ENCODE measurements at regions not wholly inside any gene's neighbourhood (a gene's known extent, or its start where the extent isn't known, plus 50 kb on each side); places are given as distances from the start of the nearest gene placed in this dataset.
"Not testable (repeated sequence)": the region's sequence is repeated elsewhere in the genome, so short reads cannot be mapped to it uniquely, and the experiment has no call there.

DNA sequence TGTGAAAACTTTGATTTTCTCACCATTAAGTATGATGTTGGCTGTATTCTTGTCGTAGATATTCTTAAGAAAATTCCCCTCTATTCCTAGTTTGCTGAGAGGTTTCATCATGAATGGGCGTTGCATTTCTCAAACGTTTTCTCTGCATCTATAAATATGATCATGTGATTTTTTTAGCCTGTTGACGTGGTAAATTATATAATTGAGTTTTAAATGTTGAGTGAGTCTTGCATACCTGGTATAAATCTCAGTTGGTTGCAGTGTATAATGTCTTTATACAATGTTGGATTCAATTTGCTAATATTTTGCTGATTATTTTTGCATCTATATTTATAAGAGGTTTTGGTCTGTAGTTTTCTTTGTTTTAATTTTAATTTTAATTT lies 405.9 kb upstream of the MIS18BP1 start:
- intact Hi-C loops (cut with micrococcal nuclease), result no loop called here

DNA sequence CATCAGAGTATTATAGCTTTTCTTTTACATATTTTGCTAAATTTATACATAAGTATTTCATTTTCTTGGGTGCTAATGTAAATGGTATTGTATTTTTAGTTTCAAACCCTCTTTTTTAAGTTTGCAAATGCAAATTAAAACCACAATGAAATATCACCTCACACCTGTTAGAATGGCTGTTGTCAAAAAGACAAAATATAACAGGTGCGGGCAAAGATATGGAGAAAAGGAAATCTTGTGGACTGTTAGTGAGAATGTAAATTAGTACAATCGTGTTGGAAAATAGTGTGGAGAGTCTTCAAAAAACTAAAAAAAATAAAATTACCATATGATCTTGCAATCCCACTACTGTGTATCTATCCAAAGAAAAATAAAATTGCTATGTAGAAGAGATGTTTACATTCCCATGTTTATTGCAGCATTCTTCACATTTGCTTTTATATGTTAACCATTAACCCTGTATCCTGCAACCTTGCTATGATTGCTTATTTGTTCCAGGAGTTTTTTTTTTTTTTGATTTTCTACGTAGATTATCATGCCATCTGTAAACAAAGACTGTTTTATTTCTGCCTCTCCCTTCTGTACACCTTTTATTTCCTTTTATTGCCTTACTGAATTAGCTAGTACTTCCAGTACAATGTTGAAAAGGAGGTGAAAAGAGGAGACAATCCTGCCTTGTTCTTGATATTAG lies 405.4 kb upstream of the MIS18BP1 start:
- intact Hi-C loops (cut with micrococcal nuclease), result no loop called here
- Mint-ChIP-seq H3K4me3 (ENCODE audit: low read depth) (no peak overlapping the region), H3K36me3 (ENCODE audit: low read depth) (no peaks in the 10 kb centered on the region)

More for the DNA sequence above, 405.9 kb upstream of the MIS18BP1 start:
- no peak for DNase-seq (ENCODE audit: low spot score)
- Mint-ChIP-seq H3K36me3 (ENCODE audit: low read depth) (no peaks in the 10 kb centered on the region), H3K27ac (no peak overlapping the region), H3K4me3 (ENCODE audit: low read depth) (no peak overlapping the region), H3K9me3 (peaks cover 53% of the 10 kb centered on the region), H3K4me1 (ENCODE audit: low read depth) (no peaks in the 10 kb centered on the region), H3K27me3 (ENCODE audit: low read depth) (no peaks in the 10 kb centered on the region)

DNA sequence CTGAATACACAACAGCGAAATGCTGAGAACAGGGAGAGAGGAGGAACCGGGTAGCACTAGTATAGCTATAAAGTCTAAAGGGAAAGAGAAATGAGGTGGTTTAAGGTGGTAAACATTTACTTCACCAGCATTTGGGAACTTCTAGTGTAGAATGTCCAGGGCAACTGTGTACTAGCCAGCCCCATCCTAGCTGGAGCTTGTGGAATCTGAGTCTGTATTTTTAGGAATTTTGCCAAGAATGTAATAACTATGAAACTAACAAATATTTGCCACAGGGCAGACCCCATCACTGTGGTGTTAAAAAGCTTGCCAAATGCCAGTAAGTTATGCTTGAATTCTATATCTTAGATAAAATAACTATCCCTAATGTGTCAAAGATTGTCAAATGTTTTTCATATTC lies 398.9 kb upstream of the MIS18BP1 start:
- no peaks in the 10 kb centered on the region for H3K4me1 Mint-ChIP-seq (ENCODE audit: low read depth)
- H3K27ac Mint-ChIP-seq, result no peak overlapping the region
- intact Hi-C loops (cut with micrococcal nuclease), result no loop called here
- H3K27me3 Mint-ChIP-seq (ENCODE audit: low read depth), result no peaks in the 10 kb centered on the region
- no peaks in the 10 kb centered on the region for H3K36me3 Mint-ChIP-seq (ENCODE audit: low read depth)
- no peak overlapping the region for H3K4me3 Mint-ChIP-seq (ENCODE audit: low read depth)
- peaks cover 48% of the 10 kb centered on the region for H3K9me3 Mint-ChIP-seq
- no peak for DNase-seq (ENCODE audit: low spot score)

More for the DNA sequence above, 405.4 kb upstream of the MIS18BP1 start:
- no peaks in the 10 kb centered on the region for H3K4me1 Mint-ChIP-seq (ENCODE audit: low read depth)
- DNase-seq (ENCODE audit: low spot score), result no peak
- H3K27ac Mint-ChIP-seq, result no peak overlapping the region
- H3K27me3 Mint-ChIP-seq (ENCODE audit: low read depth), result no peaks in the 10 kb centered on the region
- peaks cover 53% of the 10 kb centered on the region for H3K9me3 Mint-ChIP-seq

DNA sequence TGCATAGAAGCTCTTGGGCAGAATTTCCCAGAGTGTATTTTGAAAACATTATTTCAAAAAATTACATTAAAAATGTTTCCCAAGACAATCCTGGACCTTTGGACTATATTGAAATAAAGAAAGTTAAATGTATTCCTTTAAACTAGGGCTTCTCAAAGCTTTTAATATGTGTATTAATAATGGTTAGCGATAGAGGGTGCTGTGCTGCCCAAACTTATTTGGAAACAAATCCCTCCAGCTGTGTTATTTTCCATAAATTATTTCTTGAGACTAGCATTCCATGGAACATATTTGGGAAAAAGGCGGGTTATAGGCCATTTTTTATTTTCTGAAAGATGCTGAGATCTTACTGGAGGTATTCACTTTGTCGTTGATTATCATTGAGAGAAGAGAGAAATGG lies 397.8 kb upstream of the MIS18BP1 start:
- Mint-ChIP-seq H3K36me3 (ENCODE audit: low read depth) (no peaks in the 10 kb centered on the region), H3K9me3 (peaks cover 41% of the 10 kb centered on the region), H3K4me1 (ENCODE audit: low read depth) (no peaks in the 10 kb centered on the region), H3K27ac (no peak overlapping the region), H3K4me3 (ENCODE audit: low read depth) (no peak overlapping the region), H3K27me3 (ENCODE audit: low read depth) (no peaks in the 10 kb centered on the region)
- no peak for DNase-seq (ENCODE audit: low spot score)
- intact Hi-C loops (cut with micrococcal nuclease), result no loop called here

DNA sequence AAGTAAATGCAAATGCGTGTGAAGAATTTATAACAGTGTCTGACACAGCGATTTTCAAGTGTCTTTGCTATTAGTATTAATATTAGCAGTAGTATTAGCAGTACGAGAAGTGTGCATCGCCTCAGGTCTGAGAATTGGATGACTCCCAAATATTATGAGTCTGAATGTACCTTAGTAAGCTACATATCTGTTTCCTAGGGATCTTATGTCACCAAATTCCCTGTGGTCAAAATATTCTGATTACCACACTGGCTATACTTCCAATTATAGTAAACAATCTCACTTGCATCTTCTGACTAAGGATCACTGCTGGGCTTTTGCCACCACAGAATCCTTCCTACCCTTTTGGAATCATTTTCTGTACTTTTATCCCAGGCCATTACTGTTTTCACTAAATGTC lies 396.0 kb upstream of the MIS18BP1 start:
- peaks cover 41% of the 10 kb centered on the region for H3K9me3 Mint-ChIP-seq
- intact Hi-C loops (cut with micrococcal nuclease), result no loop called here

DNA sequence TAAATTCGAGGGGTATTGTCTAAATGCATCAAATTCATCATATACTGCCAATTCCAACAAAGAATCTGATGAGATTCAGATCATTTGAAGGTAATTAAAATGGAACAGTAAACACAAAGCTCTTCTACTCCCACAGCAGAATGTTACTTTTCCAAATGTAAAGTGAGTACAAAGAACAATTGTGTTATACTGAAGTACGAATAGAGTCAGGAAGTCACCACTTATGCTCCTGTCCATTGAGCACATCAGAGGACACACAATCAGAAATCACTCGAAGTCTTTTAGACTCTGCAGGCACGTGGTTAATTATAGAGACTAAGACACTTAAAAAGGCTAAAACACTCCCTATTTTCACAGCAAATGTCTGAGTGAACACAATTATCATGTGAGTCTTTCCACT lies 388.5 kb upstream of the MIS18BP1 start:
- no peak for DNase-seq (ENCODE audit: low spot score)
- Mint-ChIP-seq H3K27me3 (ENCODE audit: low read depth) (no peaks in the 10 kb centered on the region), H3K36me3 (ENCODE audit: low read depth) (no peaks in the 10 kb centered on the region), H3K4me3 (ENCODE audit: low read depth) (no peak overlapping the region), H3K4me1 (ENCODE audit: low read depth) (no peaks in the 10 kb centered on the region), H3K9me3 (peaks cover 34% of the 10 kb centered on the region), H3K27ac (no peak overlapping the region)
- intact Hi-C loops (cut with micrococcal nuclease), result no loop called here

More for the DNA sequence above, 396.0 kb upstream of the MIS18BP1 start:
- H3K4me3 Mint-ChIP-seq (ENCODE audit: low read depth), result no peak overlapping the region
- no peak for DNase-seq (ENCODE audit: low spot score)
- H3K27me3 Mint-ChIP-seq (ENCODE audit: low read depth), result no peaks in the 10 kb centered on the region
- no peak overlapping the region for H3K27ac Mint-ChIP-seq
- no peaks in the 10 kb centered on the region for H3K4me1 Mint-ChIP-seq (ENCODE audit: low read depth)
- no peaks in the 10 kb centered on the region for H3K36me3 Mint-ChIP-seq (ENCODE audit: low read depth)

DNA sequence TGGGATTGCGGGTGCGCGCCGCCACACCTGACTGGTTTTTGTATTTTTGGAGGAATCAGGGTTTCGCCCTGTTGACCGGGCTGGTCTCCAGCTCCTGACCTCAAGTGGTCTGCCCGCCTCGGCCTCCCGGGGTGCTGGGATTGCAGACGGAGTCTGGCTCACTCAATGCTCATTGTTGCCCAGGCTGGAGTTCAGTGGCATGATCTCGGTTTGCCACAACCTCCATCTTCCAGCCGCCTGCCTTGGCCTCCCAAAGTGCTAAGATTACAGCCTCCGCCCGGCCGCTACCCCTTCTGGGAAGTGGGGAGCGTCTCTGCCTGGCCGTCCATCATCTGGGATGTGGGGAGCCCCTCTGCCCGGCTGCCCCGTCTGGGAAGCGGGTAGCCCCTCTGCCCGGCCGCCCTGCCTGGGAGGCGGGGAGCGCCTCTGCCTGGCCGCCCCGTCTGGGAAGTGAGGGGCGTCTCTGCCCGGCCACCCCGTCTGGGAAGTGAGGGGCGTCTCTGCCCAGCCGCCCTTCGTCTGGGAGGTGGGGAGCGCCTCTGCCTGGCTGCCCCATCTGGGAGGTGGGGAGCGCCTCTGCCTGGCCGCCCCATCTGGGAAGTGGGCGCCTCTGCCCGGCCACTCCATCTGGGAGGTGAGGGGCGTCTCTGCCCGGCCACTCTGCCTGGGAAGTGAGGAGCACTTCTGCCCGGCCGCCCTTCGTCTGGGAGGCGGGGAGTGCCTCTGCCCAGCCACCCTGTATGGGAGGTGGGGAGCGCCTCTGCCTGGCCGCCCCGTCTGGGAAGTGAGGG lies 381.8 kb upstream of the MIS18BP1 start:
- intact Hi-C loops (cut with micrococcal nuclease); H3K4me1 Mint-ChIP-seq (ENCODE audit: low read depth); H3K27me3 Mint-ChIP-seq (ENCODE audit: low read depth); DNase-seq (ENCODE audit: low spot score); H3K4me3 Mint-ChIP-seq (ENCODE audit: low read depth); H3K27ac Mint-ChIP-seq; H3K36me3 Mint-ChIP-seq (ENCODE audit: low read depth): not testable (repeated sequence)
- H3K9me3 Mint-ChIP-seq, result peaks cover 22% of the 10 kb centered on the region

DNA sequence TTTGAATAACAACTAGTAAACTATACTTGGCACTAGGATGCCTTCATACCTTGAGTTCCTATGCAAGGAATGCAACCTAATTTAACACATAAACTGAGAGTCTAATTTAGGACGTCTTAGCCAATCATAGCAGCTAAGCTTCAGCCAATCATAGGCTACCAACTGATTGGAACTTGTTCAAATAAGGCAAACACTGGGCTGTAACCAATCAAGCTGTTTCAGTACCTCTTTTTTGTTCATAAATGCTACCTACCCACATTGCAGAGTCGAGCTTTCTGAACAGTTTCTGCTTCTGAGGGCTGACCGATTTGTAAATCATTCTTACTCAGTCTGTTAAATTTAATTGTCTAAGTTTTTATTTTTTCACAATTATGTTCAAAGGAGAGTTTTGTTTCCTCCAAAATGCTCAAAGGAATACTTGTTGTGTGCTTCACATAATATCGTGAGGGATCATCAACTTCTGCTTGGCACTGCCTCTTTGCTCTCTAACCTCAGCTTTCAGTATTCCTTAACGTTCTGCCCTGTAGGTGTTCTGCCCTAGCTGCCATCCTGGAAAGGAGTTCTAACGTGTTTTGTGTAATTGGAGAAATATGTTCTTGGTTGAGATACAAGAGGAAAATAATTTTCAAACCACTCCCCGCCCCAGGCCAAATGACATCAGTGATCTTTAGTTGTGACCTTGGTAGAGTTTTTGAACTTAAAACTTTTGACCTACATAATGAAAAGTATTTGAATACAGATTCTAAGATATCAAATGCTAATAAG lies 380.4 kb upstream of the MIS18BP1 start:
- H3K27me3 Mint-ChIP-seq (ENCODE audit: low read depth), result no peaks in the 10 kb centered on the region
- H3K4me1 Mint-ChIP-seq (ENCODE audit: low read depth), result no peaks in the 10 kb centered on the region
- no peaks in the 10 kb centered on the region for H3K36me3 Mint-ChIP-seq (ENCODE audit: low read depth)
- H3K27ac Mint-ChIP-seq, result no peak overlapping the region
- H3K4me3 Mint-ChIP-seq (ENCODE audit: low read depth), result no peak overlapping the region
- intact Hi-C loops (cut with micrococcal nuclease), result no loop called here
- DNase-seq (ENCODE audit: low spot score), result no peak
- peaks cover 33% of the 10 kb centered on the region for H3K9me3 Mint-ChIP-seq

DNA sequence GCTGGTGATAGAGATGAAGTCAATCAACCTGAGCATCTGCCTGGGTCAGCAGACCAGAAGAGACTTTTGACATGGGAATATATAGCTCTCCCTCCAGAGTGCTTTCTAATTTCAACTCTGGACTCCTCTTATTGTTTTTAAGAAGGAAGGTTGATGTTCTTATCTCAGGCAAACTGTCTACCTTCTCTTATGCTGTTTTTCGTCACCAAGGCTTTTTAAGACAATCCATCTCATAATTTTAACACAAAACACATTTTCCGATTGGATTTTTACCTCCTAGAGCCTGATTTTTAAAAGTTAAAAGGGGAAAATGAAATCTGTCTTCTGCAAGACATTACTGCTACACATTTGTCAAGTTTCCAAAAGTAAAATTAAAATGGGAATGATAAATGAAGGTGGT lies 368.7 kb upstream of the MIS18BP1 start:
- Mint-ChIP-seq H3K4me3 (ENCODE audit: low read depth) (no peak overlapping the region), H3K27ac (no peak overlapping the region), H3K27me3 (ENCODE audit: low read depth) (no peaks in the 10 kb centered on the region), H3K36me3 (ENCODE audit: low read depth) (no peaks in the 10 kb centered on the region), H3K4me1 (ENCODE audit: low read depth) (no peaks in the 10 kb centered on the region), H3K9me3 (peaks cover 39% of the 10 kb centered on the region)
- DNase-seq (ENCODE audit: low spot score), result no peak
- intact Hi-C loops (cut with micrococcal nuclease), result no loop called here

DNA sequence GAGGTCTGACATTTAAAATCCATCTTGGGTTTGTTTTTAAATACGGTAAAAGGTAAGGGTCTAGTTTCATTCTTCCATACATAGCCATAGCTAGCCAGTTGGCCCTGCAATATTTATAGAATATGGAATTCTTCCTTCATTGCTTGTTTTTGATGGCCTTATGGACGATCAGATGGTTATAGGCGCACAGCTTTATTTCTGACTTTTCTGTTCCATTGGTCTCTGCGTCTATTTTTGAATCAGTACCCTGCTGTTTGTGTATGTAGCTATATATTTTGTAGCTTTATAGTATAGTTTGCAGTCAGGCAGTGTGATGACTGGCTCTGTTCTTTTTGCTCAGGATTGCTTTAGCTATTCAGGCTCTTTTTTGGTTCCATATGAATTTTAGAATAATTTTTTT lies 366.8 kb upstream of the MIS18BP1 start:
- peaks cover 36% of the 10 kb centered on the region for H3K9me3 Mint-ChIP-seq
- H3K27me3 Mint-ChIP-seq (ENCODE audit: low read depth), result no peaks in the 10 kb centered on the region
- H3K4me3 Mint-ChIP-seq (ENCODE audit: low read depth), result no peak overlapping the region
- DNase-seq (ENCODE audit: low spot score), result no peak
- H3K36me3 Mint-ChIP-seq (ENCODE audit: low read depth), result no peaks in the 10 kb centered on the region
- H3K27ac Mint-ChIP-seq, result no peak overlapping the region
- intact Hi-C loops (cut with micrococcal nuclease), result no loop called here
- no peaks in the 10 kb centered on the region for H3K4me1 Mint-ChIP-seq (ENCODE audit: low read depth)

DNA sequence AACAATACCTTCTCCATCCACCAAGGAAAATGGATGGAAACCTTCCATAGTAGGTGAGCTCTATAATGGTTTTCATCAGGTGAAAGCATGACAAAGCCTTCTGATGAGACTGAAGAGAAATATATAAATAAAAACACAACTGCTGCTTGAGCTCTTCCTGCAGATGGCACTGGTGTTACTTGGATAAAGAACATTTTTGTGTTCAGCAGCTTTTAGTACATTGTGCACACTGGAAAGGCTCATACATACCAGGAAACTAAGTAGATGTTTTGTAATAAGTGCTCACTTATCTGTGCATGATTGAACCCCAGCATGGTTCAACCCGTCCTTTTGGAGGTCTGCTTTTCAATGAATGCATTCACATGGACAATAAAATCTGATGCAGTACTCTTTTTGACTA lies 357.3 kb upstream of the MIS18BP1 start:
- Mint-ChIP-seq H3K4me3 (ENCODE audit: low read depth) (no peak overlapping the region), H3K9me3 (peaks cover 10% of the 10 kb centered on the region), H3K4me1 (ENCODE audit: low read depth) (no peaks in the 10 kb centered on the region), H3K27me3 (ENCODE audit: low read depth) (no peaks in the 10 kb centered on the region), H3K36me3 (ENCODE audit: low read depth) (no peaks in the 10 kb centered on the region), H3K27ac (no peak overlapping the region)
- intact Hi-C loops (cut with micrococcal nuclease), result no loop called here
- DNase-seq (ENCODE audit: low spot score), result no peak

DNA sequence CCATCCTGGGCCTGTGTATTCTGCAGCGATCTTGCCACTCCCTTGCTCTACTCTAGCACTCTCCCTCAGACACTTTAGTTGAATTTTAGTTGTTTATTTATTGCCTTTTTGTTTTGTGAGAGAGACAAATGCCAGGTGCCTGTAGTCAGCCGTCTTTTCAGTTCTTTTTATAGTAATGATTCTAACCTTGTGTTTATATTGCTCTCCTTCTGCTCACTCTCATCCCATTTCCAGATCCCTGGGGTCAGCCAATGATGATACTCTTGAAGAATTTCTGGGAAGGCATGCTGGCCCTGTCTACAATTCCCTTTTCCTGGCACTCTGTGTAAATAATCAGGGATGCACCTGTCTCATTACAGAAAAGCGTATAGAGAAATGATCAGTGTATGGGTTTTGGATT lies 334.1 kb upstream of the MIS18BP1 start:
- no peak for DNase-seq (ENCODE audit: low spot score)
- Mint-ChIP-seq H3K36me3 (ENCODE audit: low read depth) (no peaks in the 10 kb centered on the region), H3K27ac (no peak overlapping the region), H3K27me3 (ENCODE audit: low read depth) (no peaks in the 10 kb centered on the region), H3K4me1 (ENCODE audit: low read depth) (no peaks in the 10 kb centered on the region), H3K9me3 (peaks cover 58% of the 10 kb centered on the region), H3K4me3 (ENCODE audit: low read depth) (no peak overlapping the region)
- intact Hi-C loops (cut with micrococcal nuclease), result no loop called here

DNA sequence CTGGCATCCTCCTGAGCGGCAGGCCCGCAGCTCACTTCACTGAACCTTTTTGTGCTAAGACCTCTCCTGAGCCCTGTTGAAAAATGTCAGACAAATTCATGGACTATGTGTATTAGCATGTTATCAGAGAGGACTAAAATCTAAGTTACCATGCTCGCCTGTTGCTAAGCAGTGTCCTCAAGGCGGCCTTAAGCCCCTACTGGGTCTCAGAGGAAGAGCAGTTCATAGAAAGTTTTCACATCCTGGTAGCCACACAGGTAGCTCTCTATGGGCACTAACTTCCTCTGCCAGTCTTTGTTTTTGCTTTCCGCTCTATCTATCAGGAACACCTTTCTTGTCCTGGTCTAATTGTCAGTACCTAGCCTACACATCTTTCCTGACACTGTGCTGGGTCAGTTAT lies 306.6 kb upstream of the MIS18BP1 start:
- H3K27me3 Mint-ChIP-seq (ENCODE audit: low read depth), result no peaks in the 10 kb centered on the region
- H3K4me1 Mint-ChIP-seq (ENCODE audit: low read depth), result no peaks in the 10 kb centered on the region
- intact Hi-C loops (cut with micrococcal nuclease), result no loop called here
- no peaks in the 10 kb centered on the region for H3K36me3 Mint-ChIP-seq (ENCODE audit: low read depth)
- no peak for DNase-seq (ENCODE audit: low spot score)
- H3K4me3 Mint-ChIP-seq (ENCODE audit: low read depth), result no peak overlapping the region
- no peak overlapping the region for H3K27ac Mint-ChIP-seq
- H3K9me3 Mint-ChIP-seq, result peaks cover 4% of the 10 kb centered on the region
